HUES64 (cell line): ENCODE measurements at regions not wholly inside any gene's neighbourhood (a gene's known extent, or its start where the extent isn't known, plus 50 kb on each side); places are given as distances from the start of the nearest gene placed in this dataset.

ENCODE experiments used
- H3K27ac ChIP-seq: 2 replicates; pipeline ENCODE4 v1.7.0; 2013; ENCODE audit warnings: low read depth, low read length, inconsistent platforms
- H3K27me3 ChIP-seq: 2 replicates; pipeline ENCODE4 v1.6.1; 2013; ENCODE audit warnings: mild to moderate bottlenecking, low read length; ENCODE audit not compliant: insufficient read depth
- H3K36me3 ChIP-seq: 2 replicates; pipeline ENCODE4 v1.6.1; 2013; ENCODE audit warnings: mild to moderate bottlenecking, low read length; ENCODE audit not compliant: insufficient read depth
- H3K4me1 ChIP-seq: 2 replicates; pipeline ENCODE4 v1.6.1; 2013; ENCODE audit warnings: mild to moderate bottlenecking, low read length, moderate library complexity; ENCODE audit not compliant: insufficient read depth
- H3K4me3 ChIP-seq: 2 replicates; pipeline ENCODE4 v1.5.1; 2013; ENCODE audit warnings: mild to moderate bottlenecking, low read length, moderate library complexity
- H3K9ac ChIP-seq: 2 replicates; pipeline ENCODE4 v1.6.1; 2013; ENCODE audit warnings: mild to moderate bottlenecking, low read depth, low read length
- H3K9me3 ChIP-seq: 2 replicates; pipeline ENCODE4 v1.6.1; 2013; ENCODE audit warnings: low read depth, low read length; ENCODE audit not compliant: insufficient read depth
- WGBS: fragments of 150-250, 120-280 bp; methylation state at CpG from one replicate; pipeline ENCODE4 v1.1.7; 2013; ENCODE audit warnings: missing lambda C conversion rate; 5-methylcytosine and 5-hydroxymethylcytosine counted together

- H3K4me1 ChIP-seq, result no peaks in the 10 kb centered on the region
- no peaks in the 10 kb centered on the region for H3K9me3 ChIP-seq
- WGBS, result 94% methylated on average over 10 of the region's 10 CpGs
- no peak overlapping the region for H3K27ac ChIP-seq
- no peak overlapping the region for H3K4me3 ChIP-seq
- no peaks in the 10 kb centered on the region for H3K36me3 ChIP-seq
- H3K27me3 ChIP-seq, result no peaks in the 10 kb centered on the region
- H3K9ac ChIP-seq, result no peak overlapping the region
These were observed 868.0 kb downstream of the METTL15 start for GRCh38 chr11:28976012-28976800.

- Histone ChIP-seq H3K27ac (no peak overlapping the region), H3K9ac (no peak overlapping the region), H3K36me3 (no peaks in the 10 kb centered on the region), H3K9me3 (no peaks in the 10 kb centered on the region), H3K4me1 (peaks cover 11% of the 10 kb centered on the region; the same call in 1 of the 2 replicates), H3K27me3 (no peaks in the 10 kb centered on the region), H3K4me3 (no peak overlapping the region)
These were observed 861.6 kb downstream of the METTL15 start for GRCh38 chr11:28969832-28970231.

- WGBS, result 97% methylated on average over 1 of the region's 1 CpG
- H3K9me3 ChIP-seq, result no peaks in the 10 kb centered on the region
These were observed 858.8 kb downstream of the METTL15 start for GRCh38 chr11:28966951-28967350.

GRCh38 chr11:28965819-28966218, 857.6 kb downstream of the METTL15 start:
- H3K9ac ChIP-seq, result no peak overlapping the region
- no peaks in the 10 kb centered on the region for H3K9me3 ChIP-seq
- H3K27me3 ChIP-seq, result no peaks in the 10 kb centered on the region
- H3K4me1 ChIP-seq, result peaks cover 11% of the 10 kb centered on the region; the same call in 1 of the 2 replicates
- H3K36me3 ChIP-seq, result no peaks in the 10 kb centered on the region
- WGBS, result 97% methylated on average over 1 of the region's 1 CpG
- H3K4me3 ChIP-seq, result no peak overlapping the region
- no peak overlapping the region for H3K27ac ChIP-seq

More at GRCh38 chr11:28966951-28967350, 858.8 kb downstream of the METTL15 start:
- no peaks in the 10 kb centered on the region for H3K36me3 ChIP-seq
- no peak overlapping the region for H3K4me3 ChIP-seq
- H3K9ac ChIP-seq, result no peak overlapping the region
- H3K4me1 ChIP-seq, result peaks cover 11% of the 10 kb centered on the region; the same call in 1 of the 2 replicates
- H3K27ac ChIP-seq, result no peak overlapping the region
- H3K27me3 ChIP-seq, result no peaks in the 10 kb centered on the region

GRCh38 chr11:28964811-28965210, 856.6 kb downstream of the METTL15 start:
- H3K4me1 ChIP-seq, result peaks cover 6% of the 10 kb centered on the region; the same call in 1 of the 2 replicates
- no peaks in the 10 kb centered on the region for H3K27me3 ChIP-seq
- no peaks in the 10 kb centered on the region for H3K9me3 ChIP-seq
- no CpG with 5 or more reads among the region's 1 CpG for WGBS
- H3K36me3 ChIP-seq, result no peaks in the 10 kb centered on the region
- H3K9ac ChIP-seq, result no peak overlapping the region
- no peak overlapping the region for H3K27ac ChIP-seq
- no peak overlapping the region for H3K4me3 ChIP-seq

GRCh38 chr11:28963187-28963586, 855.0 kb downstream of the METTL15 start:
- 91% methylated on average over 1 of the region's 1 CpG for WGBS
- Histone ChIP-seq H3K27ac (no peak overlapping the region), H3K9ac (no peak overlapping the region)

GRCh38 chr11:28962502-28962901, 854.3 kb downstream of the METTL15 start:
- Histone ChIP-seq H3K27ac (no peak overlapping the region), H3K4me3 (no peak overlapping the region), H3K36me3 (no peaks in the 10 kb centered on the region), H3K27me3 (no peaks in the 10 kb centered on the region), H3K4me1 (no peaks in the 10 kb centered on the region), H3K9ac (no peak overlapping the region), H3K9me3 (no peaks in the 10 kb centered on the region)
- 93% methylated on average over 4 of the region's 5 CpGs for WGBS

More at GRCh38 chr11:28963187-28963586, 855.0 kb downstream of the METTL15 start:
- Histone ChIP-seq H3K27me3 (no peaks in the 10 kb centered on the region), H3K4me3 (no peak overlapping the region), H3K4me1 (no peaks in the 10 kb centered on the region), H3K36me3 (no peaks in the 10 kb centered on the region), H3K9me3 (no peaks in the 10 kb centered on the region)

- Histone ChIP-seq H3K27me3 (no peaks in the 10 kb centered on the region), H3K9ac (no peak overlapping the region), H3K27ac (no peak overlapping the region), H3K4me1 (no peaks in the 10 kb centered on the region), H3K4me3 (no peak overlapping the region), H3K36me3 (no peaks in the 10 kb centered on the region), H3K9me3 (no peaks in the 10 kb centered on the region)
- WGBS, result 94% methylated on average over 1 of the region's 1 CpG
These were observed 853.5 kb downstream of the METTL15 start for GRCh38 chr11:28961726-28962125.

GRCh38 chr11:28956446-28956845, 848.3 kb downstream of the METTL15 start:
- H3K27ac ChIP-seq, result no peak overlapping the region
- H3K9ac ChIP-seq, result no peak overlapping the region
- no peaks in the 10 kb centered on the region for H3K36me3 ChIP-seq
- H3K27me3 ChIP-seq, result no peaks in the 10 kb centered on the region
- no peaks in the 10 kb centered on the region for H3K9me3 ChIP-seq
- no peaks in the 10 kb centered on the region for H3K4me1 ChIP-seq
- no peak overlapping the region for H3K4me3 ChIP-seq
- WGBS, result 98% methylated on average over 2 of the region's 3 CpGs

GRCh38 chr11:28951191-28951590, 843.0 kb downstream of the METTL15 start:
- Histone ChIP-seq H3K36me3 (no peaks in the 10 kb centered on the region), H3K9me3 (no peaks in the 10 kb centered on the region), H3K27me3 (no peaks in the 10 kb centered on the region), H3K4me3 (no peak overlapping the region), H3K27ac (no peak overlapping the region), H3K4me1 (no peaks in the 10 kb centered on the region), H3K9ac (no peak overlapping the region)
- WGBS, result 100% methylated on average over 1 of the region's 1 CpG

- Histone ChIP-seq H3K4me1 (no peaks in the 10 kb centered on the region; the same call in 1 of the 2 replicates), H3K27ac (no peak overlapping the region), H3K9me3 (no peaks in the 10 kb centered on the region), H3K27me3 (no peaks in the 10 kb centered on the region), H3K9ac (no peak overlapping the region), H3K36me3 (no peaks in the 10 kb centered on the region), H3K4me3 (no peak overlapping the region)
- 92% methylated on average over 1 of the region's 2 CpGs for WGBS
These were observed 831.2 kb downstream of the METTL15 start for GRCh38 chr11:28939381-28939780.
